ENCODE measurements at regions not wholly inside any gene's neighbourhood (a gene's known extent, or its start where the extent isn't known, plus 50 kb on each side); places are given as distances from the start of the nearest gene placed in this dataset.

DNA sequence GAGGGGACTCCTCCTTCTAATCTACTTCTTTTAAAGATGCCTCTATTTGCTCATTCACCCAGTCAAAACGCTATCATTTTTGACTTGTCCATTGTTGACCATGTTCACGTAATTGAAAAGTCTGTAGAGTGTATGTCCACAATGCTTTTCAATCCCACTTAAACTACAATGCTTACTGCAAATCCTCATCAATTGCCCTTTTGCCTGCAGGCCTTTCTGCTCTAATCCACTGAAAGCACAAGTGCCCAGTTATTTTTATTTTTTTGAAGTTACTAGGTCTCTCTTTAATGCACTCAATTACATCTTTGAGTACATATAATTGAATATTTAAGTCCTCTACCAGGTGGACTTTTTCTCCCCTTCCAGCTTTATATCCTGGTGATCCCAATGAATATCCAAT lies 437.4 kb downstream of the PDGFC start:
- TF ChIP-seq, protein P1, sequence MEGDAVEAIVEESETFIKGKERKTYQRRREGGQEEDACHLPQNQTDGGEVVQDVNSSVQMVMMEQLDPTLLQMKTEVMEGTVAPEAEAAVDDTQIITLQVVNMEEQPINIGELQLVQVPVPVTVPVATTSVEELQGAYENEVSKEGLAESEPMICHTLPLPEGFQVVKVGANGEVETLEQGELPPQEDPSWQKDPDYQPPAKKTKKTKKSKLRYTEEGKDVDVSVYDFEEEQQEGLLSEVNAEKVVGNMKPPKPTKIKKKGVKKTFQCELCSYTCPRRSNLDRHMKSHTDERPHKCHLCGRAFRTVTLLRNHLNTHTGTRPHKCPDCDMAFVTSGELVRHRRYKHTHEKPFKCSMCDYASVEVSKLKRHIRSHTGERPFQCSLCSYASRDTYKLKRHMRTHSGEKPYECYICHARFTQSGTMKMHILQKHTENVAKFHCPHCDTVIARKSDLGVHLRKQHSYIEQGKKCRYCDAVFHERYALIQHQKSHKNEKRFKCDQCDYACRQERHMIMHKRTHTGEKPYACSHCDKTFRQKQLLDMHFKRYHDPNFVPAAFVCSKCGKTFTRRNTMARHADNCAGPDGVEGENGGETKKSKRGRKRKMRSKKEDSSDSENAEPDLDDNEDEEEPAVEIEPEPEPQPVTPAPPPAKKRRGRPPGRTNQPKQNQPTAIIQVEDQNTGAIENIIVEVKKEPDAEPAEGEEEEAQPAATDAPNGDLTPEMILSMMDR (conservative IDR thresholded peaks at IDR 0.05), result no peak
- TF ChIP-seq EZH2 (IDR thresholded peaks at IDR 0.05; ENCODE audit: low read depth), result no peak
